ENCODE measurements at regions not wholly inside any gene's neighbourhood (a gene's known extent, or its start where the extent isn't known, plus 50 kb on each side); places are given as distances from the start of the nearest gene placed in this dataset.

GRCh38 chr5:26579712-26580111, 458.7 kb downstream of the CDH9 start:
- TF ChIP-seq CTCF (IDR thresholded peaks at IDR 0.05; ENCODE audit: low read depth, low read length) (no peak), POLR2A (IDR thresholded peaks at IDR 0.05; ENCODE audit: extremely low read depth, insufficient read length) (no peak), MYC (IDR thresholded peaks at IDR 0.05; ENCODE audit: low read depth, low read length) (no peak)

Measured in NB4 (cell line).